Ishikawa (cell line): ENCODE measurements at regions not wholly inside any gene's neighbourhood (a gene's known extent, or its start where the extent isn't known, plus 50 kb on each side); places are given as distances from the start of the nearest gene placed in this dataset.

Experiments used
- CEBPB ChIP-seq: IDR thresholded peaks from 2 replicates; pipeline ENCODE4 v1.6.1; 2012
- CREB1 ChIP-seq: IDR thresholded peaks from 2 replicates; pipeline ENCODE4 v1.6.1; 2012; ENCODE audit warnings: low read depth
- EGR1 ChIP-seq: IDR thresholded peaks from 2 replicates; pipeline ENCODE4 v1.6.1; 2012
- EP300 ChIP-seq: IDR thresholded peaks from 2 replicates; pipeline ENCODE4 v1.6.1; 2012; ENCODE audit warnings: borderline replicate concordance
- FOXM1 ChIP-seq: IDR thresholded peaks from 2 replicates; pipeline ENCODE4 v1.6.1; 2012; ENCODE audit warnings: low read depth, borderline replicate concordance
- NFIC ChIP-seq: IDR thresholded peaks from 2 replicates; pipeline ENCODE4 v1.6.1; 2012
- RAD21 ChIP-seq: IDR thresholded peaks from 2 replicates; pipeline ENCODE4 v1.6.1; 2012; ENCODE audit warnings: low read depth
- TAF1 ChIP-seq: IDR thresholded peaks from 2 replicates; pipeline ENCODE4 v1.6.1; 2012; ENCODE audit warnings: low read depth, mild to moderate bottlenecking
- TCF12 ChIP-seq: IDR thresholded peaks from 2 replicates; pipeline ENCODE4 v1.6.1; 2012; ENCODE audit warnings: low read depth
- TEAD4 ChIP-seq: IDR thresholded peaks from 2 replicates; pipeline ENCODE4 v1.6.1; 2012
- YY1 ChIP-seq: IDR thresholded peaks from 2 replicates; pipeline ENCODE4 v1.6.1; 2012; ENCODE audit warnings: low read depth
- ZBTB7A ChIP-seq: IDR thresholded peaks from 2 replicates; pipeline ENCODE4 v1.6.1; 2012; ENCODE audit warnings: low read depth
- TF ChIP-seq, protein P1 (sequence below): IDR thresholded peaks from 2 replicates; pipeline ENCODE4 v1.6.1; 2012
- TF ChIP-seq, protein P2 (sequence below): IDR thresholded peaks from 2 replicates; pipeline ENCODE4 v1.6.1; 2012; ENCODE audit warnings: low read depth, mild to moderate bottlenecking
- TF ChIP-seq, protein P3 (sequence below): IDR thresholded peaks from 2 replicates; pipeline ENCODE4 v1.6.1; 2012

DNA sequence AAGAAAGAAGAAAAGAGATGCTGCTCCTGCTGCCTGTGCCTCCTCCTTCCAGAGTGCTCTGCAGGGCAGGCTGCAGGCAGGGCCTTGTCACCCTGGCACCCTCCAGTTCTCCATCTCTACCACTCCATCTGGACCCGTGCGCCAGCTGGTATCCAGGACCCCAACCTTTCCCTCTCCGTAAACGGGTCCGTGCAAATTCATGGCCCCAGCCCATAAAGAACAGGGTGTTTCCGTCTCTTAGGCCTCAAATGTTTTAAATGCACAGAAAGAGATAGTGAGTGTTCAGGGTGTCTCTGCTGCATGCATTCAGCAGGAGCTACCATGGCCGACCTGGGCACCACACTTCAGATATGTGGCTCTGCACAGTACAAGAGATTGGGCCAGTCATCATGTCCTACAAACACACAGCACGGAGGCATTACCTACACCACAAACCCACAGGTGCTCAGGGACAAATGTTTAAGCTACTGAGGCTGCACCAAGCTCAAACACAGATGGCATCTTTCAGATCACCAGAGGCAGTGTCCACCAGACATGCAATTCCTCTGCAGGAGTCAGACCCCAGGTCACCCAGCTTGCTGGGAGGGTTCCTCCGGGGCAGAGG lies 258.1 kb downstream of the DLL1 start:
- no peak for TF ChIP-seq EGR1

DNA sequence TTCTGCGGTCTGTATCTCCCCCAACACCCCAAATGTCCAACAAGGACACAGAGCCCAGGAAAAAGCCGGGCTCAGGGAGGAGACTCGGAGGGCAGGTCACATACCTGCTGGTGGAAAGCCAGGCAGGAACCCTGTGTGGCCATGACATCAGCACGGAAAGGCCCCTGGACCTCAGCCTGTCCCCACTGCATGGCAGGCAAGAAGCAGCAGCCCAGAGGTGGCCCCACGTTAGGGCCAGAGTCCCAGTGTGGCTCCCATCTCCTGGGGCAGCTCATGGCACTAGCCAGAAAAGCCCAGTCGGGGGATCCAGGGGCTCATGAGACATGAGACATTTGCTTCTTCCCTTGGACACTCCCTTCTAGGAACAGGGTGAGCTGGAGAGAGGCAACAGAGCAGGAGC lies 258.7 kb downstream of the DLL1 start:
- TF ChIP-seq EP300 (no peak), CEBPB (no peak), TCF12 (no peak), ZBTB7A (no peak), CREB1 (no peak), EGR1 (no peak), NFIC (no peak), TAF1 (no peak), TEAD4 (no peak), FOXM1 (no peak), YY1 (no peak), RAD21 (no peak)
- TF ChIP-seq, protein P1, sequence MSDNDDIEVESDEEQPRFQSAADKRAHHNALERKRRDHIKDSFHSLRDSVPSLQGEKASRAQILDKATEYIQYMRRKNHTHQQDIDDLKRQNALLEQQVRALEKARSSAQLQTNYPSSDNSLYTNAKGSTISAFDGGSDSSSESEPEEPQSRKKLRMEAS, result no peak
- TF ChIP-seq, protein P2, sequence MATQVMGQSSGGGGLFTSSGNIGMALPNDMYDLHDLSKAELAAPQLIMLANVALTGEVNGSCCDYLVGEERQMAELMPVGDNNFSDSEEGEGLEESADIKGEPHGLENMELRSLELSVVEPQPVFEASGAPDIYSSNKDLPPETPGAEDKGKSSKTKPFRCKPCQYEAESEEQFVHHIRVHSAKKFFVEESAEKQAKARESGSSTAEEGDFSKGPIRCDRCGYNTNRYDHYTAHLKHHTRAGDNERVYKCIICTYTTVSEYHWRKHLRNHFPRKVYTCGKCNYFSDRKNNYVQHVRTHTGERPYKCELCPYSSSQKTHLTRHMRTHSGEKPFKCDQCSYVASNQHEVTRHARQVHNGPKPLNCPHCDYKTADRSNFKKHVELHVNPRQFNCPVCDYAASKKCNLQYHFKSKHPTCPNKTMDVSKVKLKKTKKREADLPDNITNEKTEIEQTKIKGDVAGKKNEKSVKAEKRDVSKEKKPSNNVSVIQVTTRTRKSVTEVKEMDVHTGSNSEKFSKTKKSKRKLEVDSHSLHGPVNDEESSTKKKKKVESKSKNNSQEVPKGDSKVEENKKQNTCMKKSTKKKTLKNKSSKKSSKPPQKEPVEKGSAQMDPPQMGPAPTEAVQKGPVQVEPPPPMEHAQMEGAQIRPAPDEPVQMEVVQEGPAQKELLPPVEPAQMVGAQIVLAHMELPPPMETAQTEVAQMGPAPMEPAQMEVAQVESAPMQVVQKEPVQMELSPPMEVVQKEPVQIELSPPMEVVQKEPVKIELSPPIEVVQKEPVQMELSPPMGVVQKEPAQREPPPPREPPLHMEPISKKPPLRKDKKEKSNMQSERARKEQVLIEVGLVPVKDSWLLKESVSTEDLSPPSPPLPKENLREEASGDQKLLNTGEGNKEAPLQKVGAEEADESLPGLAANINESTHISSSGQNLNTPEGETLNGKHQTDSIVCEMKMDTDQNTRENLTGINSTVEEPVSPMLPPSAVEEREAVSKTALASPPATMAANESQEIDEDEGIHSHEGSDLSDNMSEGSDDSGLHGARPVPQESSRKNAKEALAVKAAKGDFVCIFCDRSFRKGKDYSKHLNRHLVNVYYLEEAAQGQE, result no peak
- TF ChIP-seq, protein P3, sequence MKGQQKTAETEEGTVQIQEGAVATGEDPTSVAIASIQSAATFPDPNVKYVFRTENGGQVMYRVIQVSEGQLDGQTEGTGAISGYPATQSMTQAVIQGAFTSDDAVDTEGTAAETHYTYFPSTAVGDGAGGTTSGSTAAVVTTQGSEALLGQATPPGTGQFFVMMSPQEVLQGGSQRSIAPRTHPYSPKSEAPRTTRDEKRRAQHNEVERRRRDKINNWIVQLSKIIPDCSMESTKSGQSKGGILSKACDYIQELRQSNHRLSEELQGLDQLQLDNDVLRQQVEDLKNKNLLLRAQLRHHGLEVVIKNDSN, result no peak

DNA sequence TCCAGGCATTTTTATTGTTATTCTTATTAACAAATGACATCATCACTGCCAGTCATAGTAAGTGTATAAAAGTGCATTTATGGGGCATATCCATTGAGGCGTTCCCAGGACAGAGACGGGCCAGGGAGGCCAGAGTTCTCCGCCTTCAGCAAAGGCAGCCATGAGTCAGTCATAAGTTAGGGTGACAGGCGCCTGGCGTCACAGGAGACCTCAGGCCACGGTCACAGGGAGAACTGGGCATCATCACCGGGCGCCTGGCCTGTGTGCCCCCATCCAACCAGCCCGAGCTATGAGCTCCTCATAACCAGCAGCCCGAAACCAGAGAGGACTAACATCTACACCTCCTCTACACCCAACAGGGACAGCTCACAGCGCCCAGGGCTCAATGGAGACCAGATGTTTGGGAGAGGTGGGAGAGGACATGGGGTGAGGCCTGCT lies 259.2 kb downstream of the DLL1 start:
- TF ChIP-seq, protein P1, result no peak
- TF ChIP-seq YY1, result no peak
- no peak for TF ChIP-seq ZBTB7A
- no peak for TF ChIP-seq NFIC
- TF ChIP-seq CEBPB, result no peak
- no peak for TF ChIP-seq EP300
- TF ChIP-seq FOXM1, result no peak
- no peak for TF ChIP-seq TEAD4
- TF ChIP-seq, protein P3, result no peak
- TF ChIP-seq, protein P2, result no peak
- TF ChIP-seq EGR1, result no peak
- no peak for TF ChIP-seq RAD21
- TF ChIP-seq TAF1, result no peak
- TF ChIP-seq CREB1, result no peak
- no peak for TF ChIP-seq TCF12

DNA sequence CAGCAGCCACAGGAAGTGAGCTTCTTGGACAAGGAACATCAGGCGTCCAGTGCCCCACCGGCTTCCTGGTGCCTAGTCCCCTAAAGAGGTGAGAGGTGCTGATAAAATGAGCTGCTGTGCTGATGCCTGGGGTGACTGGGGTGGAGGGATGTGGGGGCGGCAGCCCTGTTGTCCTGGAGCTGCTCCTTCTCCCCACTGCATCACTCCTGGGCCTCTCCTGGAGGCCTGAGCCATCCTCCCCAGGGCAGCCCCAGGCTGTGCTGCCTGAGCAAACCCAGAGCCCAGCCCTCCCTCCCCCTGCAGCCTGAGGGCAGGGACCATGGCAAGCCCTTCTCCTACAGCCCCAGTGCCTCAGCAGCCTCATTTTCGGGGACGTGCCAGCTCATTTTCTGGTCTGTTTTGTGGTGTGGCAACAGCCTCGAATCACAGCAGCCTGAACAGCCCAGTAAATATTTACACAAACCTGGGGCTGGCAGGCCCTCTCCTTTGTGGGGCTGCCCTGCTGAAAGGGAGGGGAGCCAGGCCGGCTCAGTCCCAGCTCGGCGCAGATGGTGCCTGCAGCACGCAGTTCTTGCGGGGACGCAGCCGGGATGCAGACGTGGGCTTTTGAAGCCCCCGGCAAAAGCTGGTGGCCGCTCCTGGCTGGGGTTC lies 259.9 kb downstream of the DLL1 start:
- TF ChIP-seq, protein P2, result no peak
- TF ChIP-seq NFIC, result no peak
- no peak for TF ChIP-seq CREB1
- TF ChIP-seq TCF12, result no peak
- TF ChIP-seq, protein P3, result no peak
- TF ChIP-seq, protein P1, result no peak
- TF ChIP-seq YY1, result no peak
- no peak for TF ChIP-seq ZBTB7A
- TF ChIP-seq EGR1, result no peak
- no peak for TF ChIP-seq EP300
- no peak for TF ChIP-seq TEAD4
- TF ChIP-seq TAF1, result no peak
- TF ChIP-seq RAD21, result no peak
